ENCODE measurements at regions not wholly inside any gene's neighbourhood (a gene's known extent, or its start where the extent isn't known, plus 50 kb on each side); places are given as distances from the start of the nearest gene placed in this dataset.

DNA sequence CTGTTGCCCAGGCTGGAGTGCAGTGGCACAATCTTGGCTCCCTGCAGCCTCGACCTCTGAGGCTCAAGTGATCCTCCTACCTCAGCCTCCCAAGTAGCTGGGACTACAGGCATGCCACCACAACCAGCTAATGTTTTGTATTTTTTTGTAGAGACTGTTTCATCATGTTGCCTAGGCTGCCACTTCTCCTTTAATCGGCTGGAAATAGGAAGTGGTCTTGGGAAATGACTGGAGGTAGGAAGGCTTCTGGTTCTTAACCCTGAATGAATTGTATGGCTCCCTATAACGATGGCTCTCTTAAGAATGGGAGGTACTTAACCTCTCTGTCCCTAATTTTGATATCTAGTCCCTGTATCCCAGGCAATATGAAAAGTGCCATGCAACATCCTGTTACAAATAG lies 113.9 kb upstream of the USP15 start:
- Histone ChIP-seq H4K20me1 (replicated peaks in 1 of 2; ENCODE audit: control insufficient read depth in 1 of 2, insufficient read depth in 2 of 2, low read length in 2 of 2) (no peaks in the 10 kb centered on the region), H2BK20ac (ENCODE audit: low read length) (no peak overlapping the region), H3K14ac (ENCODE audit: insufficient read length) (no peak overlapping the region), H3K18ac (ENCODE audit: extremely low read depth, low read length) (no peak overlapping the region), H3K4me1 (replicated peaks in 1 of 4; ENCODE audit: control insufficient read depth in 3 of 4, insufficient read depth in 4 of 4, low read length in 3 of 4) (no peaks in the 10 kb centered on the region), H2BK12ac (ENCODE audit: low read depth, low read length) (no peak overlapping the region), H3K36me3 (ENCODE audit: control insufficient read depth in 2 of 4, insufficient read depth in 4 of 4, low read length in 3 of 4) (no peaks in the 10 kb centered on the region), H2AFZ (ENCODE audit: low read length) (no peak overlapping the region), H3K4ac (replicated peaks; ENCODE audit: insufficient read length, low read depth, low read length) (no peak overlapping the region), H3K79me1 (ENCODE audit: low read depth, low read length) (no peaks in the 10 kb centered on the region), H3K4me3 (ENCODE audit: extremely low read depth in 1 of 4, insufficient read depth in 2 of 4, low read depth in 3 of 4, low read length in 4 of 4) (no peak overlapping the region), H3K23me2 (ENCODE audit: low read depth, low read length) (no peaks in the 10 kb centered on the region), H4K5ac (ENCODE audit: insufficient read length, low read depth, low read length) (no peak overlapping the region), H3K79me2 (ENCODE audit: control insufficient read depth in 1 of 2, insufficient read depth in 2 of 2, low read length in 2 of 2) (no peaks in the 10 kb centered on the region), H3K27ac (ENCODE audit: low read depth, low read length) (no peak overlapping the region), H3K4me2 (ENCODE audit: insufficient read depth in 1 of 2, low read depth in 2 of 2, low read length in 2 of 2) (no peak overlapping the region), H4K8ac (ENCODE audit: extremely low read depth, insufficient read depth, low read length) (no peak overlapping the region), H3K9me3 (ENCODE audit: insufficient read depth in 2 of 2, low read depth in 1 of 2, low read length in 1 of 2) (no peaks in the 10 kb centered on the region), H3K27me3 (replicated peaks in 1 of 4; ENCODE audit: control insufficient read depth in 3 of 4, extremely low read depth in 1 of 4, insufficient read depth in 3 of 4, low read length in 3 of 4) (no peaks in the 10 kb centered on the region), H3K23ac (ENCODE audit: insufficient read length) (no peak overlapping the region), H2BK120ac (replicated peaks; ENCODE audit: low read depth, low read length) (no peak overlapping the region), H3K9ac (replicated peaks in 1 of 4; ENCODE audit: extremely low read depth in 1 of 4, low read depth in 3 of 4, low read length in 3 of 4) (no peak overlapping the region), H2BK5ac (ENCODE audit: low read depth, low read length) (no peak overlapping the region), H2BK15ac (ENCODE audit: low read length) (no peak overlapping the region), H2AK5ac (ENCODE audit: low read depth, low read length) (no peak overlapping the region), H3K56ac (replicated peaks; ENCODE audit: insufficient read length, low read depth, low read length) (no peak overlapping the region), H4K91ac (replicated peaks; ENCODE audit: insufficient read length, low read length) (no peak overlapping the region)
- DNase-seq (ENCODE audit: low read depth in 1 of 2, low spot score in 2 of 2) (no peak), FAIRE-seq (no peak)
- ChIA-PET CTCF (ENCODE audit: partially characterized antibody) (interaction anchor here (0.7 to 1.0 kb wide), 2 partner anchors 22 to 178 kb away, joined by 3 read pairs; no protein-coding TSS in a partner anchor), POLR2A (ENCODE audit: partially characterized antibody) (no interaction called here)
- TF ChIP-seq RFX5 (IDR thresholded peaks at IDR 0.05; ENCODE audit: borderline replicate concordance, low read depth, low read length), result no peak
- TF ChIP-seq TCF12 (IDR thresholded peaks at IDR 0.05; ENCODE audit: low read depth, low read length), result no peak
- no peak for TF ChIP-seq SUZ12 (IDR thresholded peaks at IDR 0.05; ENCODE audit: low read length)
- no peak for TF ChIP-seq TEAD4 (IDR thresholded peaks at IDR 0.05; ENCODE audit: low read depth, low read length)
- TF ChIP-seq, protein P1, sequence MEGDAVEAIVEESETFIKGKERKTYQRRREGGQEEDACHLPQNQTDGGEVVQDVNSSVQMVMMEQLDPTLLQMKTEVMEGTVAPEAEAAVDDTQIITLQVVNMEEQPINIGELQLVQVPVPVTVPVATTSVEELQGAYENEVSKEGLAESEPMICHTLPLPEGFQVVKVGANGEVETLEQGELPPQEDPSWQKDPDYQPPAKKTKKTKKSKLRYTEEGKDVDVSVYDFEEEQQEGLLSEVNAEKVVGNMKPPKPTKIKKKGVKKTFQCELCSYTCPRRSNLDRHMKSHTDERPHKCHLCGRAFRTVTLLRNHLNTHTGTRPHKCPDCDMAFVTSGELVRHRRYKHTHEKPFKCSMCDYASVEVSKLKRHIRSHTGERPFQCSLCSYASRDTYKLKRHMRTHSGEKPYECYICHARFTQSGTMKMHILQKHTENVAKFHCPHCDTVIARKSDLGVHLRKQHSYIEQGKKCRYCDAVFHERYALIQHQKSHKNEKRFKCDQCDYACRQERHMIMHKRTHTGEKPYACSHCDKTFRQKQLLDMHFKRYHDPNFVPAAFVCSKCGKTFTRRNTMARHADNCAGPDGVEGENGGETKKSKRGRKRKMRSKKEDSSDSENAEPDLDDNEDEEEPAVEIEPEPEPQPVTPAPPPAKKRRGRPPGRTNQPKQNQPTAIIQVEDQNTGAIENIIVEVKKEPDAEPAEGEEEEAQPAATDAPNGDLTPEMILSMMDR (IDR thresholded peaks at IDR 0.05; ENCODE audit: control extremely low read depth in 1 of 3, insufficient read depth in 1 of 3, low read depth in 1 of 3, low read length in 3 of 3), result no peak
- TF ChIP-seq JUN (IDR thresholded peaks at IDR 0.05; ENCODE audit: low read depth, low read length), result no peak
- no peak for TF ChIP-seq FOSL1 (IDR thresholded peaks at IDR 0.05; ENCODE audit: insufficient read depth, low read depth, low read length)
- TF ChIP-seq EP300 (IDR thresholded peaks at IDR 0.05; ENCODE audit: borderline replicate concordance in 1 of 2, low read depth in 2 of 2, low read length in 2 of 2), result no peak
- no peak for TF ChIP-seq POLR2AphosphoS5 (IDR thresholded peaks at IDR 0.05; ENCODE audit: low read depth, low read length)
- no peak for TF ChIP-seq HDAC2 (IDR thresholded peaks at IDR 0.05; ENCODE audit: borderline replicate concordance in 1 of 2, low read depth in 2 of 2, low read length in 2 of 2)
- WGBS, 2 experiments (ENCODE audit: extremely low coverage in 1 of 2, insufficient coverage in 1 of 2, insufficient read length in 1 of 2, insufficient replicate concordance in 2 of 2, low coverage in 1 of 2, low lambda C conversion rate in 2 of 2, missing lambda C conversion rate in 1 of 2), result 85% methylated on average over 2 of the region's 3 CpGs; no CpG with 5 or more reads in 1 of the 2 experiments
